Psoas muscle (tissue), 7 donors: ENCODE measurements at regions not wholly inside any gene's neighbourhood (a gene's known extent, or its start where the extent isn't known, plus 50 kb on each side); places are given as distances from the start of the nearest gene placed in this dataset.

Experiments
- ATAC-seq, 4 donors: fragments of 200-7000 bp; cut with Tn5 transposase; one replicate each; pipeline ENCODE4 v1.9.1; 2020; ENCODE audit warnings: moderate library complexity in 3 of 4, mild to moderate bottlenecking in 2 of 4
- DNase-seq, 2 donors: peaks; one replicate each; pipeline ENCODE4 v3.0.0-alpha.2; 2020
- H3K27ac ChIP-seq: fragments of 200-600 bp; one replicate; pipeline ENCODE4 v1.8.0; 2022
- H3K27me3 ChIP-seq, 3 donors: fragments of 200-600 bp in 1 of 3; one replicate each; pipeline versions ENCODE4 v1.6.1 to v1.8.0; 2013 to 2022; ENCODE audit warnings: low read length in 2 of 3, mild to moderate bottlenecking in 2 of 3, moderate library complexity in 1 of 3; ENCODE audit not compliant: insufficient read depth in 3 of 3
- H3K36me3 ChIP-seq, 2 donors: fragments of 200-600 bp in 1 of 2; one replicate each; pipeline versions ENCODE4 v1.6.1 to v1.8.0; 2013 to 2022; ENCODE audit warnings: low read depth in 1 of 2, mild to moderate bottlenecking in 1 of 2, moderate library complexity in 1 of 2; ENCODE audit not compliant: insufficient read depth in 1 of 2
- H3K4me1 ChIP-seq: fragments of 200-600 bp; one replicate; pipeline ENCODE4 v1.8.0; 2022
- H3K4me3 ChIP-seq: fragments of 200-600 bp; one replicate; pipeline ENCODE4 v1.8.0; 2022; ENCODE audit warnings: mild to moderate bottlenecking
- H3K9me3 ChIP-seq: fragments of 200-600 bp; one replicate; pipeline ENCODE4 v1.8.0; 2022
- WGBS, 3 donors: extraction: QIAGEN DNeasy Blood & Tissue Kit; methylation state at CpG; one replicate each; pipeline versions ENCODE4 v1.1.6 to v1.1.7; 2013; 5-methylcytosine and 5-hydroxymethylcytosine counted together
- intact Hi-C, 2 donors: fragments of 100-400 bp; cut with DNase I; formaldehyde crosslinking; loops; one replicate each; pipeline versions ENCODE4 v1.11.0 to v1.14.2; 2022
- TF ChIP-seq, protein P1 (sequence below): fragments of 200-600 bp; IDR thresholded peaks from one replicate; pipeline ENCODE4 v1.8.0; 2022; ENCODE audit warnings: antibody characterized with exemption
- donor health status: healthy with polysubstance abuse.
- donor health status: DM: no; HTN: no; CAD: no; lungs with moderate emphysema.
- donor health status: Bipolar disorder and iron deficiency.
- donor health status: healthy.
- donor health status: DM: yes; HTN: yes; CAD: no.
- donor health status: DM: no; HTN: no; CAD: no.
- donor health status: DM: yes; HTN: yes; CAD: no.

DNA sequence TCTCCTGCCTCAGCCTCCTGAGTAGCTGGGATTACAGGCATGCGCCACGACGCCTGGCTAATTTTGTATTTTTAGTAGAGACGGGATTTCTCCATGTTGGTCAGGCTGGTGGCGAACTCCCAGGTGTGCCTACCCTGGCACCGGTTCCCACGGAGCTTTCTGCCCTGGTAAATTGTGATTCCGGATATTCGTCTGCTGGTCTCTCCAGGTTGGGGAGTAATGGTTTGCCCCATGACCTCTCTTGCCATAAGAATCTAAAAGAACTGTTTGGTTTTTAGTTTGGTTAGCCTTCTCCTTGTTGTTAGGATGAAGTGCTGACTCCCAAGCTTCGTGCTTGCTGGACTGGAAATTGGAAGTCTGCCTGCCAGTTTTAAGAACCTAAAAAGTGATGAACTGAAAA lies 223.8 kb downstream of the BCAS1 start:
- Histone ChIP-seq H3K9me3 (no peaks in the 10 kb centered on the region), H3K4me1 (no peaks in the 10 kb centered on the region), H3K27me3 (no peaks in the 10 kb centered on the region), H3K4me3 (no peak overlapping the region), H3K36me3 (no peaks in the 10 kb centered on the region), H3K27ac (no peak overlapping the region)
- TF ChIP-seq, protein P1, sequence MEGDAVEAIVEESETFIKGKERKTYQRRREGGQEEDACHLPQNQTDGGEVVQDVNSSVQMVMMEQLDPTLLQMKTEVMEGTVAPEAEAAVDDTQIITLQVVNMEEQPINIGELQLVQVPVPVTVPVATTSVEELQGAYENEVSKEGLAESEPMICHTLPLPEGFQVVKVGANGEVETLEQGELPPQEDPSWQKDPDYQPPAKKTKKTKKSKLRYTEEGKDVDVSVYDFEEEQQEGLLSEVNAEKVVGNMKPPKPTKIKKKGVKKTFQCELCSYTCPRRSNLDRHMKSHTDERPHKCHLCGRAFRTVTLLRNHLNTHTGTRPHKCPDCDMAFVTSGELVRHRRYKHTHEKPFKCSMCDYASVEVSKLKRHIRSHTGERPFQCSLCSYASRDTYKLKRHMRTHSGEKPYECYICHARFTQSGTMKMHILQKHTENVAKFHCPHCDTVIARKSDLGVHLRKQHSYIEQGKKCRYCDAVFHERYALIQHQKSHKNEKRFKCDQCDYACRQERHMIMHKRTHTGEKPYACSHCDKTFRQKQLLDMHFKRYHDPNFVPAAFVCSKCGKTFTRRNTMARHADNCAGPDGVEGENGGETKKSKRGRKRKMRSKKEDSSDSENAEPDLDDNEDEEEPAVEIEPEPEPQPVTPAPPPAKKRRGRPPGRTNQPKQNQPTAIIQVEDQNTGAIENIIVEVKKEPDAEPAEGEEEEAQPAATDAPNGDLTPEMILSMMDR, result no peak
- 85 to 90% (median 89%) methylated on average over 10 of the region's 10 CpGs for WGBS, 3 donors
- intact Hi-C loops, result no loop called here
- DNase-seq, result no peak
- ATAC-seq, result no peak

DNA sequence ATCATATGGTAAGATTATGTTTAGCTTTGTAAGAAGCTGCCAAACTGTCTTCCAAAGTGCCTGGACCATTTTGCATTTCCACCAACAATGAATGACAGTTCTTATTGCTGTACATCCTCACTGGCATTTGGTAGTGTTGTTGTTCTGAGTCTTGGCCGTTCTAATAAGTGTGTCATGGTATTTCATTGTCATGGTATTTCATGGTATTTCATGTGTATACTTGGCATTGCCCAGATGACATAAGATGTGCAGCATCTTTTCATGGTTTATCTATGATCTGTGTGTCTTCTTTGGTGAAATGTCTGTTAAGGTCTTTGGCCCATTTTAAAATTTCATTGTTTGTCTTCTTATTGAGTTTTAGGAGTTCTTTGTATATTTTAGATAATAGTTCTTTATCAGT lies 224.4 kb downstream of the BCAS1 start:
- Histone ChIP-seq H3K4me1 (no peaks in the 10 kb centered on the region), H3K9me3 (no peaks in the 10 kb centered on the region), H3K4me3 (no peak overlapping the region), H3K27me3 (no peaks in the 10 kb centered on the region), H3K27ac (no peak overlapping the region), H3K36me3 (no peaks in the 10 kb centered on the region)
- 44 to 47% (median 46%) methylated on average over 1 of the region's 1 CpG for WGBS, 3 donors
- intact Hi-C loops, result no loop called here
- TF ChIP-seq, protein P1, result no peak
- DNase-seq (no peak), ATAC-seq (no peak)

DNA sequence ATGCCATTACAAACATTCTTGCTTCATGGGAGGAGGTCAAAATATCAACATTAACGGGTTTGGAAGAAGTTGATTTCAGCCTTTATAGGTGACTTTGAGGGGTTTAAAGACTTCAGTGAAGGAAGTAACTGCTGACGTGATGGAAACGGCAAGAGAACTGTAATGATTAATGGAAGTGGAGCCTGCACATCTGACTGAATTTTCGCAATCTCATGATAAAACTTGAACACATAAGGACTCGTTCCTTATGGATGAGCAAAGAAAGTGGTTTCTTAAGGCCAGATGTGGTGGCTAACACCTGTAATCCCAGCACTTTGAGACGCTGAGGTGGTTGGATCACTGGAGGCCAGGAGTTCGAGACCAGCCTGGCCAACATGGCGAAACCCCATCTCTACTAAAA lies 226.1 kb downstream of the BCAS1 start:
- no peaks in the 10 kb centered on the region for H3K27me3 ChIP-seq
- no peak overlapping the region for H3K27ac ChIP-seq
- no peaks in the 10 kb centered on the region for H3K36me3 ChIP-seq
- TF ChIP-seq, protein P1, result no peak
- no peak overlapping the region for H3K4me3 ChIP-seq
- no peak for ATAC-seq
- H3K9me3 ChIP-seq, result no peaks in the 10 kb centered on the region
- WGBS, 3 donors, result 87 to 90% (median 90%) methylated on average over 8 of the region's 8 CpGs
- no peaks in the 10 kb centered on the region for H3K4me1 ChIP-seq
- intact Hi-C loops, result no loop called here
- DNase-seq, result no peak

DNA sequence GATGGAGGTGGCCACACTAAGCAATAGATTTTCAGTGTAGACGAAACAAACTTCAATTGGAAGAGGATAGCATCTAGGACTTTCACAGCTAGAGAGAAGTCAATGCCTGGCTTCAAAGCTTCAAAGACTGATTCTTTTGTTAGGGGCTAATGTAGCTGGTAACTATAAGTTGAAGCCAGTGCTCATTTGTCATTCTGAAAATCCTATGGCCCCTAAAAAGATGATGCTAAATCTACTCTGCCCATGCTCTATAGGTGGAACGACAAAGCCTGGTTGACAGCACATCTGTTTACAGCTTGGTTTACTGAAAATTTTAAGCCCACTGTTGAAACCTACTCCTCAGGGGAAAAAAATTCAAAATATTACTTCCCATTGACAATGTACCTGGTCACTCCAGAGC lies 226.7 kb downstream of the BCAS1 start:
- Histone ChIP-seq H3K36me3 (no peaks in the 10 kb centered on the region), H3K27ac (no peak overlapping the region), H3K4me1 (no peaks in the 10 kb centered on the region), H3K9me3 (no peaks in the 10 kb centered on the region), H3K4me3 (no peak overlapping the region), H3K27me3 (no peaks in the 10 kb centered on the region)
- intact Hi-C loops, result no loop called here
- TF ChIP-seq, protein P1, result no peak
- DNase-seq (no peak), ATAC-seq (no peak)
- 94 to 98% (median 98%) methylated on average over 2 of the region's 2 CpGs for WGBS, 3 donors

DNA sequence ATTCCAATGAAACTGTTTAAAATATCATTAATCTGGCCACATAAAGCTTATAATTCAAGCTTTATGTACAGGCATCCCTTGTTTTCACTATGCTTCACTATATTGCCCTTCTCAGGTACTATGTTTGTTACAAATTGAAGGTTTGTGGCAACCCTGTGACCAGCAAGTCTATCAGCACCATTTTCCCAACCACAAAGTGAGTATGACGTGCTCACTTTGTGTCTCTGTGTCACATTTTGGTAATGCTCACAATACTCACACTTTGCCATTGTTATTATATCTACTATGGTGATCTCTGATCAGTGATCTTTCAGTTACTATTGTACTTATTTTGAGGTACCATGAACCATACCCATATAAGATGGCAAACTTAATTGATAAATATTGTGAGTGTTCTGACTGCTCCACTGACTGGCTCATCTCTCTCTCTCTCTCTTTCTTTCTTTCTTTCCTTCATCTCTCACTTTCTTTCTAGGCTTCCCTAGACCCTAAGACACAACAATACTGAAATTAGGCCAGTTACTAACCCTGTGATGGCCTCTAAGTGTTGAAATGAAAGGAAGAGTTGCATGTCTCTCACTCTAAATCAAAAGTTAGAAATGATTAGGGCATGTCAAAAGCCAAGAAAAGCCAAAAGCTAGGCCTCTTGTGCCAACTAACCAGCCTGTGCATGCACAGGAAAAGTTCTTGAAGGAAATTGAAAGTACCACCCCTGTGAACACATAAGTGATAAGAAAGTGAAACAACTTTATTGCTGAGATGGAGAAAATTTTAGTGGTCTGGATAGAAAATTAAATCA lies 227.9 kb downstream of the BCAS1 start:
- no peaks in the 10 kb centered on the region for H3K9me3 ChIP-seq
- no peak for DNase-seq
- no peak for ATAC-seq
- no peaks in the 10 kb centered on the region for H3K36me3 ChIP-seq
- no peaks in the 10 kb centered on the region for H3K4me1 ChIP-seq
- no peak overlapping the region for H3K27ac ChIP-seq
- 93 to 100% (median 97%) methylated on average over 1 of the region's 1 CpG for WGBS, 3 donors
- TF ChIP-seq, protein P1, result no peak
- H3K27me3 ChIP-seq, result no peaks in the 10 kb centered on the region
- intact Hi-C loops, result no loop called here
- H3K4me3 ChIP-seq, result no peak overlapping the region
